H1 (cell line): ENCODE measurements at regions not wholly inside any gene's neighbourhood (a gene's known extent, or its start where the extent isn't known, plus 50 kb on each side); places are given as distances from the start of the nearest gene placed in this dataset.

Experiments used
- CTCF ChIA-PET: fragments of 300-600 bp; sonication (Branson Sonifier 250); formaldehyde crosslinking; loops from one replicate; lab custom pipeline; 2021; ENCODE audit not compliant: partially characterized antibody; lab: Charles Lee
- POLR2A ChIA-PET: fragments of 300-600 bp; sonication (Branson Sonifier 250); formaldehyde crosslinking; loops from one replicate; lab custom pipeline; 2021; ENCODE audit warnings: inconsistent platforms; ENCODE audit not compliant: partially characterized antibody; lab: Charles Lee
- DNase-seq, 2 experiments: peaks; one replicate each; pipeline versions ENCODE4 v3.0.0 to v3.0.0-alpha.2; 2010 to 2022; ENCODE audit warnings: low spot score in 2 of 2, low read depth in 1 of 2, mixed read lengths in 1 of 2
- FAIRE-seq: peaks from 2 replicates; lab custom pipeline; 2011; peaks lifted over from hg19 to GRCh38; lab: Jason Lieb, UNC
- H2AFZ ChIP-seq: 2 replicates; pipeline ENCODE4 v1.8.1; 2012; ENCODE audit warnings: low read length, inconsistent platforms
- H2AK5ac ChIP-seq: 2 replicates; pipeline ENCODE4 v1.6.1; 2013; ENCODE audit warnings: low read depth, low read length
- H2BK120ac ChIP-seq: replicated peaks from 2 replicates; pipeline ENCODE3; 2013; ENCODE audit warnings: low read depth, low read length, inconsistent platforms
- H2BK12ac ChIP-seq: 2 replicates; pipeline ENCODE4 v1.6.1; 2013; ENCODE audit warnings: low read depth, low read length
- H2BK15ac ChIP-seq: 2 replicates; pipeline ENCODE4 v1.6.1; 2013; ENCODE audit warnings: low read length
- H2BK20ac ChIP-seq: 2 replicates; pipeline ENCODE4 v1.6.1; 2013; ENCODE audit warnings: low read length
- H2BK5ac ChIP-seq: 2 replicates; pipeline ENCODE4 v1.6.1; 2013; ENCODE audit warnings: low read depth, low read length
- H3K14ac ChIP-seq: 2 replicates; pipeline ENCODE4 v1.6.1; 2013; ENCODE audit warnings: inconsistent platforms; ENCODE audit not compliant: insufficient read length
- H3K18ac ChIP-seq: 2 replicates; pipeline ENCODE4 v1.6.1; 2013; ENCODE audit warnings: low read length; ENCODE audit errors: extremely low read depth
- H3K23ac ChIP-seq: 2 replicates; pipeline ENCODE4 v1.6.1; 2013; ENCODE audit warnings: inconsistent platforms; ENCODE audit not compliant: insufficient read length
- H3K23me2 ChIP-seq: 2 replicates; pipeline ENCODE4 v1.6.1; 2013; ENCODE audit warnings: low read depth, low read length
- H3K27ac ChIP-seq: 2 replicates; pipeline ENCODE4 v1.6.1; 2011; ENCODE audit warnings: low read depth, low read length, inconsistent platforms
- H3K27me3 ChIP-seq, 4 experiments: replicated peaks in 1 of 4; 1 replicate in 1 of 4; 2 replicates in 3 of 4; pipeline versions ENCODE4 v1.6.1 to v1.8.1; 2011 to 2013; ENCODE audit warnings: low read length in 3 of 4, mild to moderate bottlenecking in 3 of 4, inconsistent platforms in 2 of 4, mixed read lengths in 2 of 4, moderate library complexity in 1 of 4; ENCODE audit not compliant: control insufficient read depth in 3 of 4, insufficient read depth in 3 of 4; ENCODE audit errors: extremely low read depth in 1 of 4
- H3K36me3 ChIP-seq, 4 experiments: 2 replicates each; pipeline versions ENCODE4 v1.6.1 to v1.8.1; 2011 to 2013; ENCODE audit warnings: mild to moderate bottlenecking in 4 of 4, low read length in 3 of 4, moderate library complexity in 2 of 4, control low read depth in 1 of 4, inconsistent platforms in 1 of 4; ENCODE audit not compliant: insufficient read depth in 4 of 4, control insufficient read depth in 2 of 4
- H3K4ac ChIP-seq: replicated peaks from 2 replicates; pipeline ENCODE3; 2013; ENCODE audit warnings: low read length, low read depth, mixed read lengths, inconsistent platforms; ENCODE audit not compliant: insufficient read length
- H3K4me1 ChIP-seq, 4 experiments: replicated peaks in 1 of 4; 1 replicate in 1 of 4; 2 replicates in 3 of 4; pipeline versions ENCODE4 v1.6.1 to v1.8.1; 2011 to 2013; ENCODE audit warnings: low read length in 3 of 4, inconsistent platforms in 2 of 4, mixed read lengths in 1 of 4; ENCODE audit not compliant: insufficient read depth in 4 of 4, control insufficient read depth in 3 of 4
- H3K4me2 ChIP-seq, 2 experiments: 2 replicates each; pipeline versions ENCODE4 v1.6.1 to v1.8.1; 2011 to 2013; ENCODE audit warnings: low read depth in 2 of 2, low read length in 2 of 2, control low read depth in 1 of 2, inconsistent platforms in 1 of 2, mild to moderate bottlenecking in 1 of 2; ENCODE audit not compliant: insufficient read depth in 1 of 2
- H3K4me3 ChIP-seq, 4 experiments: fragments of 200-600, 300-600 bp in 1 of 4; sonication (generic), shearing (Covaris generic), sonication (Bioruptor Twin) in 1 of 4; 2 replicates each; pipeline versions ENCODE4 v1.5.1 to v1.8.1; 2011 to 2016; ENCODE audit warnings: low read length in 4 of 4, low read depth in 3 of 4, control low read depth in 2 of 4, inconsistent platforms in 2 of 4, mild to moderate bottlenecking in 2 of 4, mixed read lengths in 1 of 4, moderate library complexity in 1 of 4; ENCODE audit not compliant: insufficient read depth in 2 of 4; ENCODE audit errors: extremely low read depth in 1 of 4
- H3K56ac ChIP-seq: replicated peaks from 2 replicates; pipeline ENCODE3; 2013; ENCODE audit warnings: low read depth, mild to moderate bottlenecking, mixed read lengths, low read length, inconsistent platforms; ENCODE audit not compliant: insufficient read length
- H3K79me1 ChIP-seq: 2 replicates; pipeline ENCODE4 v1.6.1; 2013; ENCODE audit warnings: low read depth, low read length, control low read depth
- H3K79me2 ChIP-seq, 2 experiments: 2 replicates each; pipeline versions ENCODE4 v1.6.1 to v1.8.1; 2012 to 2013; ENCODE audit warnings: low read length in 2 of 2, mild to moderate bottlenecking in 2 of 2, inconsistent platforms in 1 of 2; ENCODE audit not compliant: insufficient read depth in 2 of 2, control insufficient read depth in 1 of 2
- H3K9ac ChIP-seq, 4 experiments: replicated peaks in 1 of 4; 1 replicate in 1 of 4; 2 replicates in 3 of 4; pipeline versions ENCODE4 v1.6.1 to v1.8.1; 2011 to 2013; ENCODE audit warnings: low read depth in 3 of 4, low read length in 3 of 4, control low read depth in 2 of 4, mild to moderate bottlenecking in 2 of 4, moderate library complexity in 2 of 4, inconsistent platforms in 1 of 4; ENCODE audit errors: extremely low read depth in 1 of 4
- H3K9me3 ChIP-seq, 2 experiments: 2 replicates each; pipeline versions ENCODE4 v1.6.1 to v1.8.1; 2012 to 2013; ENCODE audit warnings: mild to moderate bottlenecking in 2 of 2, moderate library complexity in 2 of 2, control low read depth in 1 of 2, inconsistent platforms in 1 of 2, low read depth in 1 of 2, low read length in 1 of 2, mixed read lengths in 1 of 2; ENCODE audit not compliant: insufficient read depth in 2 of 2
- H4K20me1 ChIP-seq, 2 experiments: replicated peaks in 1 of 2; 2 replicates each; pipeline versions ENCODE3 to v1.8.1; 2011 to 2013; ENCODE audit warnings: inconsistent platforms in 2 of 2, low read length in 2 of 2, mild to moderate bottlenecking in 1 of 2; ENCODE audit not compliant: insufficient read depth in 2 of 2, control insufficient read depth in 1 of 2
- H4K5ac ChIP-seq: 2 replicates; pipeline ENCODE4 v1.6.1; 2013; ENCODE audit warnings: low read length, low read depth, mixed read lengths, inconsistent platforms; ENCODE audit not compliant: insufficient read length
- H4K8ac ChIP-seq: 2 replicates; pipeline ENCODE4 v1.8.0; 2013; ENCODE audit warnings: mild to moderate bottlenecking, moderate library complexity, low read length, inconsistent platforms; ENCODE audit not compliant: insufficient read depth; ENCODE audit errors: extremely low read depth
- H4K91ac ChIP-seq: replicated peaks from 2 replicates; pipeline ENCODE3; 2013; ENCODE audit warnings: low read length, mixed read lengths, inconsistent platforms; ENCODE audit not compliant: insufficient read length
- ASH2L ChIP-seq: fragments of 200-600, 300-600 bp; sonication (generic); IDR thresholded peaks from one replicate; pipeline ENCODE4 v1.7.1; 2017; ENCODE audit warnings: low read length
- EZH2 ChIP-seq: fragments of 200-600 bp; sonication (generic); IDR thresholded peaks from 2 replicates; pipeline ENCODE4 v1.7.1; 2012; ENCODE audit warnings: low read depth, mild to moderate bottlenecking, moderate library complexity, low read length, inconsistent platforms; ENCODE audit not compliant: severe bottlenecking
- GTF2F1 ChIP-seq: IDR thresholded peaks from 2 replicates; pipeline ENCODE4 v1.6.1; 2012; ENCODE audit warnings: low read depth, low read length, improper control_type of control experiment, borderline replicate concordance
- HDAC6 ChIP-seq: IDR thresholded peaks from one replicate; pipeline ENCODE4 v1.7.1; 2012; ENCODE audit warnings: low read depth, mild to moderate bottlenecking, inconsistent platforms, low read length, moderate library complexity
- KDM4A ChIP-seq: IDR thresholded peaks from one replicate; pipeline ENCODE4 v1.7.1; 2012; ENCODE audit warnings: low read depth, mild to moderate bottlenecking, moderate library complexity, low read length, inconsistent platforms; ENCODE audit not compliant: severe bottlenecking
- KDM5A ChIP-seq: fragments of 200-600 bp; IDR thresholded peaks from 2 replicates; pipeline ENCODE4 v1.7.1; 2012; ENCODE audit warnings: mild to moderate bottlenecking, low read length, inconsistent platforms, mixed read lengths
- RFX5 ChIP-seq: IDR thresholded peaks from 2 replicates; pipeline ENCODE4 v1.6.1; 2011; ENCODE audit warnings: low read depth, low read length, improper control_type of control experiment, borderline replicate concordance
- SIN3A ChIP-seq, 2 experiments: IDR thresholded peaks in 1 of 2; conservative IDR thresholded peaks in 1 of 2; 2 replicates each; pipeline ENCODE4 v1.6.1; 2011 to 2012; ENCODE audit warnings: low read length in 2 of 2, improper control_type of control experiment in 1 of 2, low read depth in 1 of 2, mild to moderate bottlenecking in 1 of 2
- SP4 ChIP-seq: IDR thresholded peaks from 2 replicates; pipeline ENCODE4 v1.6.1; 2012; ENCODE audit warnings: low read length, inconsistent platforms
- TAF1 ChIP-seq: IDR thresholded peaks from 2 replicates; pipeline ENCODE4 v1.6.1; 2011; ENCODE audit warnings: mild to moderate bottlenecking, low read depth, low read length
- YY1 ChIP-seq: IDR thresholded peaks from 2 replicates; pipeline ENCODE4 v1.6.1; 2011; ENCODE audit warnings: low read depth, mild to moderate bottlenecking, low read length
- WGBS, 2 experiments: shearing (Covaris generic) in 1 of 2; methylation state at CpG; one replicate each; pipeline versions ENCODE4 v1.1.6 to v1.1.7; 2013 to 2015; ENCODE audit warnings: low lambda C conversion rate in 2 of 2, mixed read lengths in 2 of 2, inconsistent platforms in 1 of 2, low coverage in 1 of 2, missing lambda C conversion rate in 1 of 2; ENCODE audit not compliant: insufficient replicate concordance in 2 of 2, insufficient coverage in 1 of 2, insufficient read length in 1 of 2; ENCODE audit errors: extremely low coverage in 1 of 2, missing lambda C conversion rate in 1 of 2; 5-methylcytosine and 5-hydroxymethylcytosine counted together
- TF ChIP-seq, protein P1 (sequence below), 3 experiments: IDR thresholded peaks; 1 replicate in 2 of 3; 2 replicates in 1 of 3; pipeline versions ENCODE4 v1.5.1 to v1.6.1; 2011; ENCODE audit warnings: low read length in 3 of 3, mild to moderate bottlenecking in 3 of 3, inconsistent platforms in 2 of 3, low read depth in 1 of 3, moderate library complexity in 1 of 3; ENCODE audit not compliant: insufficient read depth in 1 of 3; ENCODE audit errors: control extremely low read depth in 1 of 3

DNA sequence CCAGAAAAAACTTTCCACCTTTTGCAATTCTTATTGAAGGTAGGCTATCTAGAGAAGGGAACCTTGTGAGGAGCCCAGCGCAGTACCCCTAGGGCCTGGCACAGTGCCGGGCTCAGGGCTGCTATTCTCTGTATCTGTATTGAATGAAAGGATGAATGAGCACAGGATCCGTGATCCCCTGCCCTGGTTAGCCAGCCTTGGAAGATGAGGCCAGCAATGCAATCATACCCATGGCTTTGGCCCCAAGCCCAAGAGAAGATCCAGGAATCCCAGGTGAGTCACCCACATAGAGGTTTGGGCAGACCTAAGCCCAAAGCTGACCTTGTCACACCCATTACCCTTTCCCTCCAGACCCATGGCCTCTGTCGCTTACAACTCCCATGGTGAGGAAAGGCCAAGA, 92.5 kb upstream of the CD82 start:
- no peaks in the 10 kb centered on the region for H3K27me3 ChIP-seq
- no peaks in the 10 kb centered on the region for H3K79me2 ChIP-seq
- no peak overlapping the region for H2BK15ac ChIP-seq
- no peak overlapping the region for H3K14ac ChIP-seq
- no peak overlapping the region for H2AFZ ChIP-seq
- FAIRE-seq (no peak), DNase-seq (no peak)
- ChIA-PET CTCF (interaction anchor here (1.2 to 1.4 kb wide), 2 partner anchors 9 to 14 kb away, joined by 3 read pairs; no protein-coding TSS in a partner anchor), POLR2A (no interaction called here)
- H3K9ac ChIP-seq, result no peak overlapping the region
- H3K4ac ChIP-seq, result no peak overlapping the region
- no peak overlapping the region for H3K18ac ChIP-seq
- no peaks in the 10 kb centered on the region for H3K36me3 ChIP-seq
- no peak overlapping the region for H2BK20ac ChIP-seq
- 63% methylated on average over 4 of the region's 4 CpGs; no CpG with 5 or more reads in 1 of the 2 experiments for WGBS, 2 experiments
- H4K20me1 ChIP-seq, result no peaks in the 10 kb centered on the region
- H2AK5ac ChIP-seq, result no peak overlapping the region
- no peak overlapping the region for H2BK120ac ChIP-seq
- no peak overlapping the region for H3K27ac ChIP-seq
- H4K91ac ChIP-seq, result no peak overlapping the region
- no peaks in the 10 kb centered on the region for H3K23me2 ChIP-seq
- no peaks in the 10 kb centered on the region; a peak in 1 of 4 replicates for H3K9me3 ChIP-seq
- no peak overlapping the region for H4K8ac ChIP-seq
- no peak overlapping the region for H2BK12ac ChIP-seq
- peaks cover 0 to 3% (median under 1%) of the 10 kb centered on the region in 4 experiments; a peak in 2 of 7 replicates for H3K4me1 ChIP-seq
- H3K4me3 ChIP-seq, result no peak overlapping the region
- H3K56ac ChIP-seq, result no peak overlapping the region
- H3K79me1 ChIP-seq, result no peaks in the 10 kb centered on the region
- no peak overlapping the region for H2BK5ac ChIP-seq
- no peak overlapping the region for H3K4me2 ChIP-seq
- no peak overlapping the region for H3K23ac ChIP-seq
- H4K5ac ChIP-seq, result no peak overlapping the region
- no peak for TF ChIP-seq KDM4A
- TF ChIP-seq ASH2L, result no peak
- TF ChIP-seq TAF1, result no peak
- TF ChIP-seq SIN3A (conservative IDR thresholded peaks at IDR 0.05 in 1 of 2, IDR thresholded peaks at IDR 0.05 in 1 of 2; ENCODE audit: low read depth in 1 of 2, low read length in 2 of 2), result no peak
- TF ChIP-seq EZH2, result no peak
- TF ChIP-seq, protein P1, sequence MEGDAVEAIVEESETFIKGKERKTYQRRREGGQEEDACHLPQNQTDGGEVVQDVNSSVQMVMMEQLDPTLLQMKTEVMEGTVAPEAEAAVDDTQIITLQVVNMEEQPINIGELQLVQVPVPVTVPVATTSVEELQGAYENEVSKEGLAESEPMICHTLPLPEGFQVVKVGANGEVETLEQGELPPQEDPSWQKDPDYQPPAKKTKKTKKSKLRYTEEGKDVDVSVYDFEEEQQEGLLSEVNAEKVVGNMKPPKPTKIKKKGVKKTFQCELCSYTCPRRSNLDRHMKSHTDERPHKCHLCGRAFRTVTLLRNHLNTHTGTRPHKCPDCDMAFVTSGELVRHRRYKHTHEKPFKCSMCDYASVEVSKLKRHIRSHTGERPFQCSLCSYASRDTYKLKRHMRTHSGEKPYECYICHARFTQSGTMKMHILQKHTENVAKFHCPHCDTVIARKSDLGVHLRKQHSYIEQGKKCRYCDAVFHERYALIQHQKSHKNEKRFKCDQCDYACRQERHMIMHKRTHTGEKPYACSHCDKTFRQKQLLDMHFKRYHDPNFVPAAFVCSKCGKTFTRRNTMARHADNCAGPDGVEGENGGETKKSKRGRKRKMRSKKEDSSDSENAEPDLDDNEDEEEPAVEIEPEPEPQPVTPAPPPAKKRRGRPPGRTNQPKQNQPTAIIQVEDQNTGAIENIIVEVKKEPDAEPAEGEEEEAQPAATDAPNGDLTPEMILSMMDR (IDR thresholded peaks at IDR 0.05; ENCODE audit: control extremely low read depth in 1 of 3, insufficient read depth in 1 of 3, low read depth in 1 of 3, low read length in 3 of 3), result no peak
- TF ChIP-seq RFX5, result no peak
- no peak for TF ChIP-seq KDM5A
- no peak for TF ChIP-seq HDAC6
- no peak for TF ChIP-seq SP4
- no peak for TF ChIP-seq YY1
- no peak for TF ChIP-seq GTF2F1
